GM21390 (cell line): ENCODE measurements at regions not wholly inside any gene's neighbourhood (a gene's known extent, or its start where the extent isn't known, plus 50 kb on each side); places are given as distances from the start of the nearest gene placed in this dataset.
"Not testable (repeated sequence)": the region's sequence is repeated elsewhere in the genome, so short reads cannot be mapped to it uniquely, and the experiment has no call there.

Experiments used
- ATAC-seq: cut with Tn5 transposase; IDR thresholded peaks from one replicate; pipeline ENCODE4 v1.9.1; 2021; ENCODE audit not compliant: unreplicated experiment

DNA sequence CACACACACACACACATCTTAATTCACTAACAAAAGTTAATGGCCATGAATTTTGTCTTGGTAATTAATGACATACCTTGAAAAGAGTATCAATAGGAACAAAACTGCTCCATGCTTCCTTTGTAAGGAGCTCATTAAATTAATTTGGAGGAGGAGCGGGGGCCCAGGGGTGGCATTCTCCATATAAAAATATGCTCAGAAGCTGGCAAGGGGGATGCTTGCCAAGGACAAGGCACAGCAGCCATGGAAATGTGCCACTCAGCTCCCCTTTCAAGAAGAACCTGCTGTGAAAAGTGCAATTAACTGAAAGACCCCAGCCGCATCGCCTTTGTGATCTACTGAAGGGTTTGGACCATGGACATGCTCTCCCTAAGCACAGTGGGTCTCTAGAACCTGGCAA, 385.9 kb upstream of the API5 start:
- ATAC-seq, result no peak

- no peak for ATAC-seq
Observed at GRCh38 chr11:42947405-42947804, 364.4 kb upstream of the API5 start.

- not testable (repeated sequence) for ATAC-seq
Observed at GRCh38 chr11:42949738-42950376, 361.9 kb upstream of the API5 start.

GRCh38 chr11:42951266-42951665, 360.5 kb upstream of the API5 start:
- ATAC-seq, result no peak

DNA sequence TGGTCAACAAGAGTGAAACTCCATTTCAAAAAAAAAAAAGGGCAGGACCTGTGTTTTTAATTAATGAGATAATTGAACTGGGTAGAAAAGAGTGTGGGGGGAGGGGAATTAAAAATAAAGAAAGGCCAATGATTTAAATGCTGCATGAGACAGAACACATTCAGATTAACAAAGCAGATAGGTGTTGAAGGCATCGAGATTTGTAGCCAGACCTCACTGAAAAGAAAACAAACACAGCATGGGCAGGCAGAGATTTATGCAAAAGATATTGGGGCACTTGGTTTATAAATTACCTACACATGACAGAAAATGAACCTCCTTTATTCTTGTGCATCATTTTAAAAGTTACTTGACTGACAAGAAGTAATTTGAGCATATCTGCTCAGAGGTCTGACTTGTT, 354.0 kb upstream of the API5 start:
- no peak for ATAC-seq

DNA sequence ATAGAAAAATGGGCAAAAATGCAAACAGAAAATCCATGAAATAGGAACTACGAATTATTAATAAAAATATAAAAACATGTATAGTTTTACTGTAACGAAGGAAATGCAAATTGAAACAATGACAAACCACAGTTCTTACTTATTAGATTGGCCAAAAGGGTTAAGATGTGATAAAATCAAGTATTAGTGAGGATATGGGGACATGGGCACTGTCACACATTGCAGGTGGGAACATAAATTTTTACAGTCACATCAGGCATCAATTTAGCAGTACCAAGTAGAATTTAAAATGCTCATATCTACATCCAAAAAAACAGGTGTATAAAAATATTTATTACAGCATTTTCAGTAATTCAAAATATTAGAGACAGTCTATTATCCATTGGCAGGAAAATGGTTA, 353.2 kb upstream of the API5 start:
- no peak for ATAC-seq

DNA sequence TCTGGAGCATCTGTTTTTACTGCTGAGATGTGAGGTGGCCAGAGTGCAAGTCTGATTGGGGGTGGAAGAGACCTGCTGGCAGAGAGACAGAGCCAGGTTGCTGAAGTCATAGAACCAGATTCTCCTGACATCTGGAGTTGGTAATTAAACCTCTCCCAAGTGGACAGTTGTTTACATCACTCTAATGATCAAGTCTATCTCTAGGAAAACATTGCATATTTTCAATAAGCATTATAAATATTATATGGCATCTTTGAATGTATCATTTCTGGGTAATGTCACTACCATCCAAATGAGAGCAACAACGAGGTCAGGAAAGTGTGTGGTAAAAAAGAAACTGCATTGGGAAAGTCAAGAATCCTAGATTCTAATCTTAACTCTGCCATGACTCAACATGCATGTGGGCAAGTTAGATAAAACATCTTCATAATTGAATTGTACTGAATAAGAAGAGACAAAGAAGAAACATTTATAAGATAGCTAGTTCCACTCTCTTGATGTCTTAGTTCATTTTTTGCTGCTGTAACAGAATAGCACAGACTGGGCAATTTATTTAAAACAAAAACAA, 351.2 kb upstream of the API5 start:
- ATAC-seq, result no peak

DNA sequence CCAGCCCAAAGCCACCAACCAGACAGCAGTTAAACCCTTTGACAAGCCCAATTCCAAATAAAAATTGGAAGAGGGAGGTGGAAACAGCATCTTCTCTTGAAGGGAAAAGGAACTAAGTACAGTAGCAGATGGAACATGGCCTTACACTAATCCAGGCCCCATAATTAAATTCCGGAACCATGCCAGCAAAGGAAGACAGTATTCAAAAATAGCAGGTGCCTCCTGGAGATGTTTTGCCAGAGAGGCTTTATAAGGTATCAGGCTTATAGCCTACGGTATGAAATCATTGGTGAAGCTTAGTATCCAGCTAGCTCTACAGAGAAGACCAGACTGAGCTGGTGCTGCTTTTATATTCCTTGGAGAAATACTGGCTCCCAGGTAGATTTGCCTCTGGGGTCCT, 344.1 kb upstream of the API5 start:
- no peak for ATAC-seq

GRCh38 chr11:42972741-42973140, 339.1 kb upstream of the API5 start:
- no peak for ATAC-seq

DNA sequence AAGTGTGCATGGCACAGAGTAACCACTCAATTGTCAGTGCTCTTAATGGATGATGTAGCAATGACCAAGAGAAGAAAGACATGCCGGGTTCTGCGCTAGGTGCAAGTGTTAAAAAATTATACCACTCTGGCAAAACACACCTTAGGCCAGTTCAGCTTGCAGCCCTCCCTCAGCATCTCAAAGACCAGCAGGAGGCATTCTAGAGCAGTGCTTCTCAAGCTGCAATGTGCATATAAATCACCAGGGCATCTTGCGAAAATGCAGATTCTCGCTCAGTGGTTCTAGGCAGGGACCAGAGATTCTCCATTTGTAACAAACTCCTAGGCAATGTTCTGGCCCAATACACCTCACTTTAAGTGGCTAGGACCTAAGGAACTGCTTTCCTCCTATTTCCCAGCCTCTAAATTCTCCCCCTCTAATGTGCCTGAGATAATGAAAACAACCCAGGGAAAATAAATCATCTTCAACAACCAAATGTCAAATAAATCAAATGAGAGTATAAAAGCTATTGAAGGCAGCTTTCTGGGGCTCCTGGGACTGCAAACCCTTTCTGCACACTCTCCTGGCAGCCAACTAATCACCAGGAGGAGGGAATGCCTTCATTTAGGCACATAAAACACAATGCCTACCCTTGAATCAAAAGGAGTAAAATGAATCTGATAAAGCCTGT, 337.2 kb upstream of the API5 start:
- ATAC-seq, result no peak

- no peak for ATAC-seq
Observed at GRCh38 chr11:42975180-42975529, 336.6 kb upstream of the API5 start.

GRCh38 chr11:42976636-42977217, 335.1 kb upstream of the API5 start:
- ATAC-seq, result no peak

DNA sequence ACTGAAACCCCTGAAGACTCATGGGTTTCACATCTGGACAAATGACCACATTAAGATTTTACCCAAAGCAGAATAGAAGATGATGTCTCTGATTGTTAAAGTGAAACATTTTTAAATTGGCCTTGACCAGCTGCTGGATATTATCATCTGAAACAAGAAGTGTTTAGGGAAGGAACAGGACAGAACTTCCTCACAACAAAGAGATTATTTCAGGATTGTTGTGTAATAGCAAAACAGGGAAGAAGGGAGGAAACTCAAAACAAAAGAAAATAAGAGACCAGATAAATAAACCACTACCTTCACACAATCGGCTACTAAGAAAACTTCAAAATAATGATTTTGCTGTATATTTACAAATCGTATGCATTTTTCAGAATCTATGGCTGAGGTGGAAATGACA, 319.2 kb upstream of the API5 start:
- ATAC-seq, result no peak

GRCh38 chr11:42996421-42997307, 315.1 kb upstream of the API5 start:
- no peak for ATAC-seq

DNA sequence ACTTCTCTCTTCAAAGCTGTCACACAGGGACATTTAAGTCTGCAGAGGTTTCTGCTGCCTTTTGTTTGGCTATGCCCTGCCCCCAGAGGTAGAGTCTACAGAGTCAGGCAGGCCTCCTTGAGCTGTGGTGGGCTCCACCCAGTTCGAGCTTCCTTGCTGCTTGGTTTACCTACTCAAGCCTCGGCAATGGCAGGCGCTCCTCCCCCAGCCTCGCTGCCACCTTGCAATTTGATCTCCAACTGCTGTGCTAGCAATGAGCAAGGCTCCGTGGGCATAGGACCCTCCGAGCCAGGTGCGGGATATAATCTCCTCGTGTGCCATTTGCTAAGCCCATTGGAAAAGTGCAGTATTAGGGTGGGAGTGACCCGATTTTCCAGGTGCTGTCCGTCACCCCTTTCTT, 306.9 kb upstream of the API5 start:
- ATAC-seq, result not testable (repeated sequence)

- no peak for ATAC-seq
Observed at GRCh38 chr11:43010042-43010441, 301.8 kb upstream of the API5 start.

DNA sequence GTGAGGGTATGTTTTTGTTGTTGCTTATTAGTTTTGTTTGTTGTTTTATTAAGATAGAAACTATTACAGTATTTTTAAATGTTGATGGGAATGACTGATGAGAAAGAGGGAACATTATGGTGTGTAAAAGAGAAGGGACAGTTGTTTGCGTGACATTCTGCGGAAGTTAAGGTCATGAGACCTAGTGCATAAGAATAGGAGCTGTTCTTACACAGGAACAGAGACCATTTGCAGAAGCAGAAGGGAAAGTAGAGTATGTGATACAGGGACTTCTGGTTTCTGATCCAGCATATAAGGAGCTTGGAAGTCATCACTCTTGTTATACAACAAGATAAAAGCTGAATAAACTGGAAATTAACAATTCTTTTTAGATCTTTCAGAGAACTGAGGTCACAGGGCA, 299.2 kb upstream of the API5 start:
- ATAC-seq, result no peak

- no peak for ATAC-seq
Observed at GRCh38 chr11:43021466-43021865, 290.3 kb upstream of the API5 start.

GRCh38 chr11:43034341-43034740, 277.5 kb upstream of the API5 start:
- no peak for ATAC-seq

GRCh38 chr11:43035086-43035485, 276.7 kb upstream of the API5 start:
- ATAC-seq, result no peak

GRCh38 chr11:43053638-43054412, 258.0 kb upstream of the API5 start:
- ATAC-seq, result no peak
